MCF 10A (cell line): ENCODE measurements at regions not wholly inside any gene's neighbourhood (a gene's known extent, or its start where the extent isn't known, plus 50 kb on each side); places are given as distances from the start of the nearest gene placed in this dataset.

Experiments used
- BruUV-seq: library from RNA; stranded (reverse); fragments of 400-500 nt; replicated peaks from 2 replicates; lab custom pipeline; 2021; lab: Mats Ljungman, UMichigan
- CTCF ChIA-PET: fragments of 300-600 bp; sonication (Branson Sonifier 250); formaldehyde crosslinking; extraction: SDS; loops from one replicate; lab custom pipeline; 2021; ENCODE audit warnings: antibody characterized with exemption, inconsistent platforms; lab: Yijun Ruan, JAX
- POLR2A ChIA-PET: fragments of 300-600, 350-650 bp; sonication (Branson Sonifier 250); formaldehyde crosslinking; extraction: SDS; loops from one replicate; lab custom pipeline; 2020; ENCODE audit warnings: antibody characterized with exemption, inconsistent platforms; lab: Yijun Ruan, JAX
- DNase-seq: peaks from one replicate; pipeline ENCODE4 v3.0.0-alpha.2; 2018; ENCODE audit not compliant: unreplicated experiment
- H3K27ac Mint-ChIP-seq: one replicate; pipeline ENCODE4 v1.8.0; 2022; ENCODE audit warnings: mild to moderate bottlenecking, low read depth, mixed read lengths; ENCODE audit not compliant: unreplicated experiment
- H3K27me3 Mint-ChIP-seq: one replicate; pipeline ENCODE4 v1.8.0; 2022; ENCODE audit warnings: mixed read lengths; ENCODE audit not compliant: insufficient read depth, unreplicated experiment
- H3K36me3 Mint-ChIP-seq: one replicate; pipeline ENCODE4 v1.8.0; 2022; ENCODE audit warnings: mild to moderate bottlenecking, moderate library complexity, mixed read lengths; ENCODE audit not compliant: insufficient read depth, unreplicated experiment
- H3K4me1 Mint-ChIP-seq: one replicate; pipeline ENCODE4 v1.8.0; 2022; ENCODE audit warnings: mixed read lengths; ENCODE audit not compliant: insufficient read depth, unreplicated experiment
- H3K4me3 Mint-ChIP-seq: one replicate; pipeline ENCODE4 v1.8.0; 2022; ENCODE audit warnings: mild to moderate bottlenecking, moderate library complexity, mixed read lengths; ENCODE audit not compliant: unreplicated experiment
- H3K9me3 Mint-ChIP-seq: one replicate; pipeline ENCODE4 v1.8.0; 2022; ENCODE audit warnings: mixed read lengths; ENCODE audit not compliant: unreplicated experiment
- intact Hi-C: fragments of 100-400 bp; cut with micrococcal nuclease; formaldehyde crosslinking; loops from 2 replicates; pipeline ENCODE4 v1.14.1; 2022
- TF ChIP-seq, protein P1 (sequence below): fragments of 200-600 bp; IDR thresholded peaks from one replicate; pipeline ENCODE4 v1.8.0; 2022; ENCODE audit warnings: antibody characterized with exemption, mild to moderate bottlenecking; ENCODE audit not compliant: unreplicated experiment

DNA sequence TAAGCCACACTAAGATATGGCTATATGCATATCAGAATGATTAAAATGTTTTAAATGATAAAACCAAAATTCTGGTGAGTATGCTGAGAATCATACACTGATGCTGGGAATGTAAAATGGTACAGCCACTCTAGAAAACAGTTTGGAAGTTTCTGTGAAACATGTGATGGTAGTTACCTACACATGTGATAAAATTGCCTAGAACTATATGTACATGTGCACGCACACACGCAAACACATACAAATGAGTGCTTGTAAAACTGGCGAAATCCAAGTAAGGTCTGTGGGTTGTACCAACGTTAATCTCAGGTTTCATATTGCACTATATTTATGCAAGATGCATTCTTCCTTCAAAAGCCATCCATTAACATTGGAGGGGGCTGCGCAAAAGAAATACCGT is 195.0 kb upstream of the RAB6C start:
- intact Hi-C loops = no loop called here
- BruUV-seq = no TSS peak
- TF ChIP-seq, protein P1, sequence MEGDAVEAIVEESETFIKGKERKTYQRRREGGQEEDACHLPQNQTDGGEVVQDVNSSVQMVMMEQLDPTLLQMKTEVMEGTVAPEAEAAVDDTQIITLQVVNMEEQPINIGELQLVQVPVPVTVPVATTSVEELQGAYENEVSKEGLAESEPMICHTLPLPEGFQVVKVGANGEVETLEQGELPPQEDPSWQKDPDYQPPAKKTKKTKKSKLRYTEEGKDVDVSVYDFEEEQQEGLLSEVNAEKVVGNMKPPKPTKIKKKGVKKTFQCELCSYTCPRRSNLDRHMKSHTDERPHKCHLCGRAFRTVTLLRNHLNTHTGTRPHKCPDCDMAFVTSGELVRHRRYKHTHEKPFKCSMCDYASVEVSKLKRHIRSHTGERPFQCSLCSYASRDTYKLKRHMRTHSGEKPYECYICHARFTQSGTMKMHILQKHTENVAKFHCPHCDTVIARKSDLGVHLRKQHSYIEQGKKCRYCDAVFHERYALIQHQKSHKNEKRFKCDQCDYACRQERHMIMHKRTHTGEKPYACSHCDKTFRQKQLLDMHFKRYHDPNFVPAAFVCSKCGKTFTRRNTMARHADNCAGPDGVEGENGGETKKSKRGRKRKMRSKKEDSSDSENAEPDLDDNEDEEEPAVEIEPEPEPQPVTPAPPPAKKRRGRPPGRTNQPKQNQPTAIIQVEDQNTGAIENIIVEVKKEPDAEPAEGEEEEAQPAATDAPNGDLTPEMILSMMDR = no peak
- CTCF ChIA-PET = no interaction called here
- Mint-ChIP-seq H3K9me3 (peaks cover 8% of the 10 kb centered on the region), H3K4me1 (no peaks in the 10 kb centered on the region), H3K4me3 (no peak overlapping the region), H3K27me3 (no peaks in the 10 kb centered on the region), H3K27ac (no peak overlapping the region), H3K36me3 (no peaks in the 10 kb centered on the region)
- DNase-seq = no peak
- POLR2A ChIA-PET = no interaction called here

DNA sequence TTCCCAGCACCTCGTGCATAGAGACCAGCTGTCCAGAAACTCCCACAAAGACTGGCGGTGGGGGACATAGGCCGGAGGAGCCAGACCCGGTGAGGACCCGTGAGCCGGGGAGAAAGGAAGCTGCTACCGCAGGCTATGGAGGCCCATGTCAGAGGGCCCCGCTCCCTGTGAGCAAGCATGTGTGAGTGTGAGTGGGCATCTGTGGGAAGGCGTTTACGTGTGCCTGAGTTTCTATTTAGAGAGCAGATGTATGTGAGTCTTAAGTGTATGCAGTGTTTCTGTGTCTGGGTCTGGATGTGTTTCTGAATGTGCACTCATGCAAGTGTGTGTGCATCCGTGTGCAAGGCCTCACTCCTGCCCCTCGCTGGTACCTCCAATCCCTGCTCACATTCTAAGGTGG is 187.8 kb upstream of the RAB6C start:
- POLR2A ChIA-PET = no interaction called here
- H3K4me3 Mint-ChIP-seq = no peak overlapping the region
- H3K27me3 Mint-ChIP-seq = no peaks in the 10 kb centered on the region
- no peak for DNase-seq
- no peaks in the 10 kb centered on the region for H3K4me1 Mint-ChIP-seq
- H3K9me3 Mint-ChIP-seq = no peaks in the 10 kb centered on the region
- TF ChIP-seq, protein P1 = no peak
- no peaks in the 10 kb centered on the region for H3K36me3 Mint-ChIP-seq
- no TSS peak for BruUV-seq
- CTCF ChIA-PET = interaction anchor here (0.7 to 0.9 kb wide), 2 partner anchors 12 to 261 kb away, joined by 3 read pairs; no protein-coding TSS in a partner anchor
- intact Hi-C loops = no loop called here
- H3K27ac Mint-ChIP-seq = no peak overlapping the region

DNA sequence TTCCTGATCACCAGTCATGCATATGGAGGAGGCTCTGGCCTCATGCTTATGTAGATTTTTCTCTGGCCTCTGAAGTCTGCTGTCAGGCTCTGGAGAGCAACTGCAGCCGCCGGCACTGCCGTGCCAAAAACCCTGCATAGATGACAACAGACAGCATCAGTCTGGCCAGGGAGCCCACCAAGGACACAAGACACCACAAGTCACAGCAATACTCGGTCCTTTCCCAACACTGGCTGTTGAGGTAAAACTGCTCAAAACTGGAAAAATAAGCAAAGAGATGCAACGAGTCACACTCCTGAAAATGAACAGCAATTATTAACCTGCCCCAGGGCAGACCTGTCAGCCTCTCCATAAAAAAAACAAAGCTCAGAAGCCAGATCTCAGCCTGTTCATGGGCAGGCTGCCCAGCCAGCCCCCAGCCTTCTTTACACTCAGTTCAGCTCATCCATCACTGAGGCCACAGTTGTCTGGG is 186.0 kb upstream of the RAB6C start:
- Mint-ChIP-seq H3K36me3 (no peaks in the 10 kb centered on the region), H3K27me3 (no peaks in the 10 kb centered on the region), H3K4me1 (no peaks in the 10 kb centered on the region), H3K9me3 (no peaks in the 10 kb centered on the region), H3K4me3 (no peak overlapping the region), H3K27ac (no peak overlapping the region)
- no peak for DNase-seq
- TF ChIP-seq, protein P1 = no peak
- CTCF ChIA-PET = interaction anchor here (0.7 kb wide), 1 partner anchor 9 kb away, joined by 3 read pairs; no protein-coding TSS in a partner anchor
- intact Hi-C loops = no loop called here
- POLR2A ChIA-PET = no interaction called here
- BruUV-seq = no TSS peak

DNA sequence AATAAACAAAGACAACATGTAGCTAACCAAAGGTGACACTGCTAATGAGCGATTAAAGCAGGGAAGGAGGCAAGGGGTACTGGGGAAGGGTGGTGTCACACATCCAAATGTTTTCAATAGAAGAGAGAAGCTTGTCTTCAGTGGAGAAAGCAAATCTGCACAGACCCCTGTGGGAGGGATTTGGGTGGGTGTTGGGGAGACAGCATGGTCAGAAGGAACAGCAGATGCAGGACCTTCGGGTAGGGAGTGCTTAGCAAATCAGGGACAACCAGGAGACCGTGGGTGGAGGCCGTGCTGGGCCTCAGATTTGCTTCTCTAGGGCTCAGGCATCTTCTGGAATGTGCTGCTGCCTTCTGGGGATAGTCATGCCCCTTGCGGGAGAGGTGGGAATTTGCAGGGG is 185.3 kb upstream of the RAB6C start:
- H3K4me1 Mint-ChIP-seq = no peaks in the 10 kb centered on the region
- no peak for DNase-seq
- TF ChIP-seq, protein P1 = no peak
- ChIA-PET POLR2A (no interaction called here), CTCF (interaction anchor here (0.7 to 0.8 kb wide), 2 partner anchors 9 to 19 kb away, joined by 3 read pairs; no protein-coding TSS in a partner anchor)
- intact Hi-C loops = no loop called here
- no peak overlapping the region for H3K4me3 Mint-ChIP-seq
- BruUV-seq = no TSS peak
- no peaks in the 10 kb centered on the region for H3K36me3 Mint-ChIP-seq
- no peaks in the 10 kb centered on the region for H3K9me3 Mint-ChIP-seq
- H3K27ac Mint-ChIP-seq = no peak overlapping the region
- no peaks in the 10 kb centered on the region for H3K27me3 Mint-ChIP-seq
